ENCODE measurements at regions not wholly inside any gene's neighbourhood (a gene's known extent, or its start where the extent isn't known, plus 50 kb on each side); places are given as distances from the start of the nearest gene placed in this dataset.
"Not testable (repeated sequence)": the region's sequence is repeated elsewhere in the genome, so short reads cannot be mapped to it uniquely, and the experiment has no call there.

DNA sequence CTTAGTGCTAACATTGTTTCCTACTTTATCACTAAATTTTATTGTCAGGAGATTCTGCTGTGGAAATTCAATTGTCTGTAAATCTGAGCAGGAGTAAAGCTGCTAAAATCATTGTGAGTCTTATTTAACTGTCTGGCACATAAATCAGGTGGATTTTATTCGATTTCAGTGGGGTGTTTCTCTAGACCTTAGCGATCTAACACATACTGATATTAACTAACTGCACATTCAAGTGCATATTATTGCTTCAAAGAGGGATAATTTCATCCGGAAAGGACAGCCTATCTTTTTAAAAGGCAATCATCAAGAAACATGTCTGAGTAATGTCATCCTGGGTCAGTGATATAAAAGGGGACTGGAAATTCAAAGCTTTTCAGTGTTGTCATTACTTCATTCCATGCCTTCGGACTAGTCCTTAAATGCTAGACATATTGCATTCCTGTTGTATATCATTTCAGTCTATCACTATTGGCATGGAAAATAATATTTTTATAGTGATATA, 388.7 kb downstream of the PCDH10 start:
- H3K4me3 ChIP-seq: no peak overlapping the region
- DNase-seq: no peak
- no peaks in the 10 kb centered on the region for H3K36me3 ChIP-seq
- intact Hi-C loops (cut with DNase I): no loop called here
- H3K9me3 ChIP-seq: no peaks in the 10 kb centered on the region
- no peak for TF ChIP-seq POLR2AphosphoS5 (IDR thresholded peaks at IDR 0.05)
- TF ChIP-seq, protein P1, sequence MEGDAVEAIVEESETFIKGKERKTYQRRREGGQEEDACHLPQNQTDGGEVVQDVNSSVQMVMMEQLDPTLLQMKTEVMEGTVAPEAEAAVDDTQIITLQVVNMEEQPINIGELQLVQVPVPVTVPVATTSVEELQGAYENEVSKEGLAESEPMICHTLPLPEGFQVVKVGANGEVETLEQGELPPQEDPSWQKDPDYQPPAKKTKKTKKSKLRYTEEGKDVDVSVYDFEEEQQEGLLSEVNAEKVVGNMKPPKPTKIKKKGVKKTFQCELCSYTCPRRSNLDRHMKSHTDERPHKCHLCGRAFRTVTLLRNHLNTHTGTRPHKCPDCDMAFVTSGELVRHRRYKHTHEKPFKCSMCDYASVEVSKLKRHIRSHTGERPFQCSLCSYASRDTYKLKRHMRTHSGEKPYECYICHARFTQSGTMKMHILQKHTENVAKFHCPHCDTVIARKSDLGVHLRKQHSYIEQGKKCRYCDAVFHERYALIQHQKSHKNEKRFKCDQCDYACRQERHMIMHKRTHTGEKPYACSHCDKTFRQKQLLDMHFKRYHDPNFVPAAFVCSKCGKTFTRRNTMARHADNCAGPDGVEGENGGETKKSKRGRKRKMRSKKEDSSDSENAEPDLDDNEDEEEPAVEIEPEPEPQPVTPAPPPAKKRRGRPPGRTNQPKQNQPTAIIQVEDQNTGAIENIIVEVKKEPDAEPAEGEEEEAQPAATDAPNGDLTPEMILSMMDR (IDR thresholded peaks at IDR 0.05): no peak
- 63 to 69% methylated on average over 4 of the region's 4 CpGs for WGBS, 2 donors
- no peaks in the 10 kb centered on the region for H3K27me3 ChIP-seq
- no peak overlapping the region for H3K27ac ChIP-seq
- H3K4me1 ChIP-seq: no peaks in the 10 kb centered on the region

DNA sequence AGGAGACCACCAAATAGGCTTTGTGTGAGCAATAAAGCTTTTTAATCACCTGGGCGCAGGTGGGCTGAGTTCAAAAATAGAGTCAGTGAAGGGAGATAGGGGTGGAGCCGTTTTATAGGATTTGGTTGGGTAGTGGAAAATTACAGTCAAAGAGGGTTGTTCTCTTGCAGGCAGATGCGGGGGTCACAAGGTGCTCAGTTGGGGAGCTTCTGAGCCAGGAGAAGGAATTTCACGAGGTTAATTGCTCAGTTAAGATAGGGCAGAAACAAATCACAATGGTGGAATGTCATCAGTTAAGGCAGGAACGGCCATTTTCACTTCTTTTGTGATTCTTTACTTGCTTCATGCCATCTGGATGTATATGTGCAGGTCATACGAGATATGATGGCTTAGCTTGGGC, 385.1 kb downstream of the PCDH10 start:
- H3K27ac ChIP-seq; H3K4me3 ChIP-seq; H3K27me3 ChIP-seq; H3K4me1 ChIP-seq; intact Hi-C loops (cut with DNase I); DNase-seq; H3K36me3 ChIP-seq; H3K9me3 ChIP-seq: not testable (repeated sequence)
- WGBS, 2 donors: 53 to 82% methylated on average over 6 of the region's 6 CpGs

DNA sequence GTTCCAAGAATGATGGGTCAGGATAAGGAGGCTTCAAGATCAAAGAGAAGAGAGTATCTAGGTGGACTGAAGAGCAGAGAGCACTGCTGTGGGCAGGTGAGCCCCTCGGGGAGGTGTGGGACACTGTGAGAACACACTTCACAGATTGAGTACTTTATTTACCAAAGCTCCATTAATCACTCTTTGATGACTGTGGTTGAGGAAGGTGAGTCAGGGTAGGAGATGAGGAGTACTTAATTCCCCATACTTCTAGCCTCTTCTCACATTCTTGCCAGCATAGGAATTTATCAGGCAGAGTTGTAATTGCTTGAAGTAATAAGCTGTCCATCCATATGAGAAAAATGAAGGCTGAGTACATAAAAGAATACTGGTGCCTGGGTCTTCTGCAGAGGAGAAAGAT, 375.3 kb downstream of the PCDH10 start:
- Histone ChIP-seq H3K9me3 (no peaks in the 10 kb centered on the region), H3K27me3 (no peaks in the 10 kb centered on the region), H3K4me3 (no peak overlapping the region), H3K4me1 (no peaks in the 10 kb centered on the region), H3K36me3 (no peaks in the 10 kb centered on the region), H3K27ac (no peak overlapping the region)
- intact Hi-C loops (cut with DNase I): no loop called here
- TF ChIP-seq EP300 (IDR thresholded peaks at IDR 0.05) (no peak), POLR2A (IDR thresholded peaks at IDR 0.05) (no peak), POLR2AphosphoS5 (IDR thresholded peaks at IDR 0.05) (no peak)
- TF ChIP-seq, protein P1 (IDR thresholded peaks at IDR 0.05): no peak
- 11 to 51% methylated on average over 1 of the region's 1 CpG for WGBS, 2 donors
- no peak for DNase-seq

DNA sequence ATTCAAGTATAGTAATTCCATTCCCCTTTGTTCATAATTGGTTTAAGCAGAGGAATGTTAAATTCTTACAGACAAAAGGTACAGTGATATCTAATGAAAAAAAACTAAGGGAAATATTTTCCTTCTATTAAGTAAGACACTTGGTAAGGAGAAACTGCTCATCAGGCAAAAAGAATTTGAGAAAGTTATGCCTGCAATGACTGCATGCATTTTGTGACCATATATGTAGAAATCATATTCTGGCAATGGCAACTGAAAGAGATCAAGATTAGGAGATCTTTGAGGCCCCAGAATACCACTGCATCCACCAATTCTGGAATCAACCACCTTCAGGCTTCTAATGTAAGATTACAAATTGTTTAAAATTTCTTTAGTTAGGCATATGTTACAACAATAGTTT, 364.8 kb downstream of the PCDH10 start:
- no peaks in the 10 kb centered on the region for H3K27me3 ChIP-seq
- H3K4me3 ChIP-seq: no peak overlapping the region
- H3K36me3 ChIP-seq: no peaks in the 10 kb centered on the region
- intact Hi-C loops (cut with DNase I): no loop called here
- H3K27ac ChIP-seq: no peak overlapping the region
- TF ChIP-seq EP300 (IDR thresholded peaks at IDR 0.05): no peak
- no peak for TF ChIP-seq POLR2AphosphoS5 (IDR thresholded peaks at IDR 0.05)
- TF ChIP-seq POLR2A (IDR thresholded peaks at IDR 0.05): no peak
- TF ChIP-seq, protein P1 (IDR thresholded peaks at IDR 0.05): no peak
- H3K9me3 ChIP-seq: no peaks in the 10 kb centered on the region
- no peaks in the 10 kb centered on the region for H3K4me1 ChIP-seq
- no peak for DNase-seq

DNA sequence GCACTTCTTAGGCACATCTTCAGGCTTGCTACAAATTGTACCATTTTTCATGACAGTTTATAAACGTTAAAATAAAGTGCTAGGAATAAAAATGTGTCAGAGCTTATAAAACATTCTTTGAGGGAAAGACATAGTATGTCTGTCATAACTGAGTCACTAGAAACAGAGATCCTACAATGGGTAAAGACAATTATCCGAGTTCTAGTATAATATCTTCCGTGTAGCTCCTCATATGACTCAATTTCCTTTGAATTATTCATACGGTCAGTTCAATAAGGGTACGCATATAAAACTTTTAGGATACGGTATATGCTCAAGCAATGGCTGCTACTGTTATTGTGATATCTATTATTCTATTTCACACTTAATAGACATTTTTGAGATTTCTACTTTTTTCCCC, 349.1 kb downstream of the PCDH10 start:
- H3K4me3 ChIP-seq: no peak overlapping the region
- no peak for TF ChIP-seq EP300 (IDR thresholded peaks at IDR 0.05)
- TF ChIP-seq, protein P1 (IDR thresholded peaks at IDR 0.05): no peak
- TF ChIP-seq POLR2AphosphoS5 (IDR thresholded peaks at IDR 0.05): no peak
- TF ChIP-seq POLR2A (IDR thresholded peaks at IDR 0.05): no peak
- H3K4me1 ChIP-seq: no peaks in the 10 kb centered on the region
- H3K9me3 ChIP-seq: no peaks in the 10 kb centered on the region
- intact Hi-C loops (cut with DNase I): no loop called here
- DNase-seq: no peak
- H3K36me3 ChIP-seq: no peaks in the 10 kb centered on the region
- H3K27me3 ChIP-seq: no peaks in the 10 kb centered on the region
- no peak overlapping the region for H3K27ac ChIP-seq
- WGBS, 2 donors: 87 to 90% methylated on average over 6 of the region's 6 CpGs

Measured in sigmoid colon (tissue), 6 donors.